LNCAP (cell line): ENCODE measurements at regions not wholly inside any gene's neighbourhood (a gene's known extent, or its start where the extent isn't known, plus 50 kb on each side); places are given as distances from the start of the nearest gene placed in this dataset.

Experiments
- TF ChIP-seq, protein P1 (sequence below): fragments of 450-650 bp; IDR thresholded peaks from 2 replicates; pipeline ENCODE4 v1.5.1; 2017; ENCODE audit warnings: mild to moderate bottlenecking

DNA sequence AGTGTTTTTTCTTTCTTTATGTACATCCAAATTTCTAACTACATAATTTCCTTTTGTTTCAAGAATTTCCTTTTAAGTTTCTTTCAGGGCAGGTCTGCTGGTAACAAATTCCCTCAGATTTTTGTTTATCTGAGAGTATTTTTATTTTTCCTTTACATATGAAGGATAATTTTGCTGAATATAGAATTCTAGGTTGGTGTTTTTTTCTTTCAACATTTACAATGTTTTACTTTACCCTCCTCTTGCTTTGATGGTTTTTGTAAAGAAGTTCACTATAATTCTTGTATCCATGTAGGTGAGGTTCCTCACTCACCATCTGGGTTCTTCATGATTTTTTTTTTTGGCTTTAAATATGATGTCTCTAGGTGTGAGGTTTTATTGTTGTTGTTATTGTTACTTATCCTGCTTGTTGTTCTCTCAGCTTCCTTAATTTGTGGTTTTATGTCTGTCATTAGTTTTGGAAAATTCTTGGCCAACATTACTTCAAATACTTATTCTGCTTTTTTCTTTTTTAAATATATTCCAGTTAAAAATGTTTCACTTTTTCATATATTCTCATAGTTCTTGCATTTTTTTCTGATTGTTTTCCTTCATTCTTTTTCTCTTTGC is 580.1 kb upstream of the CITED2 start:
- TF ChIP-seq, protein P1, sequence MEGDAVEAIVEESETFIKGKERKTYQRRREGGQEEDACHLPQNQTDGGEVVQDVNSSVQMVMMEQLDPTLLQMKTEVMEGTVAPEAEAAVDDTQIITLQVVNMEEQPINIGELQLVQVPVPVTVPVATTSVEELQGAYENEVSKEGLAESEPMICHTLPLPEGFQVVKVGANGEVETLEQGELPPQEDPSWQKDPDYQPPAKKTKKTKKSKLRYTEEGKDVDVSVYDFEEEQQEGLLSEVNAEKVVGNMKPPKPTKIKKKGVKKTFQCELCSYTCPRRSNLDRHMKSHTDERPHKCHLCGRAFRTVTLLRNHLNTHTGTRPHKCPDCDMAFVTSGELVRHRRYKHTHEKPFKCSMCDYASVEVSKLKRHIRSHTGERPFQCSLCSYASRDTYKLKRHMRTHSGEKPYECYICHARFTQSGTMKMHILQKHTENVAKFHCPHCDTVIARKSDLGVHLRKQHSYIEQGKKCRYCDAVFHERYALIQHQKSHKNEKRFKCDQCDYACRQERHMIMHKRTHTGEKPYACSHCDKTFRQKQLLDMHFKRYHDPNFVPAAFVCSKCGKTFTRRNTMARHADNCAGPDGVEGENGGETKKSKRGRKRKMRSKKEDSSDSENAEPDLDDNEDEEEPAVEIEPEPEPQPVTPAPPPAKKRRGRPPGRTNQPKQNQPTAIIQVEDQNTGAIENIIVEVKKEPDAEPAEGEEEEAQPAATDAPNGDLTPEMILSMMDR = no peak

DNA sequence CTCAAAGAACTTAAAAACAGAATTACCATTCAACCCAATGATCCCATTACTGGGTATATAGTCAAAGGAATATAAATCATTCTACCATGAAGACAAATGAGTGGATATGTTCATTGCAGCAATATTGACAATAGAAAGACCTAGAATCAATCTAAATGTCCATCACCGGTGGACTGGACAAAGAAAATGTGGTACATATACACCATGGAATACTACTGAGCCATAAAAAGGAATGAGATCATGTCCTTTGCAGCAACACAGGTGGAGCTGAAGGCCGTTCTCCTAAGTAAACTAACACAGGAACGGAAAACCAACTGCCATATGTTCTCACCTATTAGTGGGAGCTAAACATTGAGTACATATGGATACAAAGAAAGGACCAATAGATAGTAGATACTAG is 576.7 kb upstream of the CITED2 start:
- TF ChIP-seq, protein P1 = no peak

DNA sequence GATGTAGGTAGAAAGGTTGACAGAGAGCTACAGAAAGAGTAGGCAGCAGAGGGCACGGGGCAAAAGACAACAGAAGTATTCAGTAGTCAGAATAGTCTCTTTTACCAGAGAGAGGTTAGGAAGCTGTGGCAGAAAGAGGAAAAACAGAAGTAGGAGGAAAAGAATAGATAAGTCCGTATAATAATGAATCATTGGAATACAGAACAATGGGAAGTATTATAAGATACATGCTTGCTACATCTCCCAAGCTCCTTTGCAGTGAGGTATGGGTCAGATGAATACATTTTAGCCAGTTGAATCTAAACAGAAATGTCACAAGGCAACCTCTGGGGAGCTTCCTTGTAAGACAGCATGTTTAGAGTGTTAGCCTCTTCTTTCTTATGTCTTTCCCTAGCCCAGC is 570.5 kb upstream of the CITED2 start:
- TF ChIP-seq, protein P1 = no peak

- TF ChIP-seq, protein P1 = no peak
These were observed 569.7 kb upstream of the CITED2 start for GRCh38 chr6:139944131-139944530.

DNA sequence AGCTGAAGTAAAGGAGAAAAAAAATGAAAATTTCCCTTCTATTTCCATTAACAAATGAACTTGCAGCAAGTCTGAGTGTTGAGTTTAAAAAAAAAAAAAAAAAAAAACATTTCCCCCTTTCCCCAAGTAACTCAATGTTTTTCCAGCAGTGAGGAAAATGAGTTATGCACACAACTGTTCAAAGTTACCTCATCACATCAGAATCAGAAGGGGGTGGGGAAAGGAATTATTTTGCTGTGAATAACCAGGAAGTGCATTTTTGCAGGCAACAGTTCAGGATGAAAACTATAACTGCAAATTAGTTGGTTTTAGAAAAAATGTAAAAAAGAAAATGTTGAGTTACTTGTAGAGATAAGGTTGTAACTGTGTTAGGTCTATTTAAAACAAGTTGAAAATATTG is 568.9 kb upstream of the CITED2 start:
- TF ChIP-seq, protein P1 = no peak

- TF ChIP-seq, protein P1 = no peak
These were observed 567.9 kb upstream of the CITED2 start for GRCh38 chr6:139942331-139942730.

DNA sequence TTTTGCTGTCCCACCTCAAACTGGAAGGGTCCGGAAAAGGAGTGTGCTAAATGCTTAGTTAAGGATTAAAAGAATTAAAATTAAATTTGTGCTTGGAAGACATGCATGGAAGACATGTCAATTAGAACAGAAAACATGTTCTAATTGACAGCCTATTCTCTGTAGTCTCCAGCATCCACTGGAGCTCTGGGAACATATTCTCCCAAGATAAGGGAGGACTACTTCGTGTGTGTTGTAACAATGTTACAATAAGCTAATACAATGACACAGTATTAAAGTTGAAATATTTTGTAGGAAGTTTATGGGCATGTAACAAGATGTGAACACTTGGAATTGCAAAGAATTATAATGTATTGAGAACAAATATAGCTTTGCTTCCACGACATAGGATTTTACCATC is 567.4 kb upstream of the CITED2 start:
- TF ChIP-seq, protein P1 = no peak
